ENCODE measurements at regions not wholly inside any gene's neighbourhood (a gene's known extent, or its start where the extent isn't known, plus 50 kb on each side); places are given as distances from the start of the nearest gene placed in this dataset.

- TF ChIP-seq POLR2A (IDR thresholded peaks at IDR 0.05) (no peak), CTCF (IDR thresholded peaks at IDR 0.05) (no peak), POLR2AphosphoS5 (IDR thresholded peaks at IDR 0.05; ENCODE audit: insufficient read depth in 1 of 2, low read depth in 1 of 2) (no peak)
Observed at GRCh38 chr9:84573083-84573482, 96.4 kb upstream of the NTRK2 start.

Measured in vagina (tissue), 2 donors.